BLaER1 treated with 17β-estradiol and CSF1 and Interleukin-3, amounts not matched to agents 10 nM and 100 nM (cell line): ENCODE measurements at regions not wholly inside any gene's neighbourhood (a gene's known extent, or its start where the extent isn't known, plus 50 kb on each side); places are given as distances from the start of the nearest gene placed in this dataset.

Experiments used
- H3K27ac ChIP-seq, 11 experiments: shearing (Covaris generic); formaldehyde crosslinking; 2 replicates each; pipeline ENCODE4 v1.8.1; 2022
- H3K27me3 ChIP-seq, 11 experiments: shearing (Covaris generic); formaldehyde crosslinking; 2 replicates each; pipeline ENCODE4 v1.8.1; 2022
- H3K36me3 ChIP-seq, 11 experiments: shearing (Covaris generic); formaldehyde crosslinking; 2 replicates each; pipeline ENCODE4 v1.8.1; 2022
- H3K4me1 ChIP-seq, 10 experiments: shearing (Covaris generic); formaldehyde crosslinking; 2 replicates each; pipeline ENCODE4 v1.8.1; 2022
- H3K4me2 ChIP-seq, 11 experiments: shearing (Covaris generic); formaldehyde crosslinking; 2 replicates each; pipeline ENCODE4 v1.8.1; 2022
- H3K4me3 ChIP-seq, 10 experiments: shearing (Covaris generic); formaldehyde crosslinking; 2 replicates each; pipeline ENCODE4 v1.8.1; 2022
- H3K9ac ChIP-seq, 11 experiments: shearing (Covaris generic); formaldehyde crosslinking; 2 replicates each; pipeline ENCODE4 v1.8.1; 2022
- H3K9me3 ChIP-seq, 11 experiments: shearing (Covaris generic); formaldehyde crosslinking; replicated peaks in 1 of 11; 2 replicates each; pipeline ENCODE4 v1.8.1; 2022
- H4K20me1 ChIP-seq, 11 experiments: shearing (Covaris generic); formaldehyde crosslinking; 2 replicates each; pipeline ENCODE4 v1.8.1; 2022
- Cebpa-rat ChIP-seq, 11 experiments: shearing (Covaris generic); IDR thresholded peaks; 2 replicates each; pipeline ENCODE4 v1.8.1; 2022

DNA sequence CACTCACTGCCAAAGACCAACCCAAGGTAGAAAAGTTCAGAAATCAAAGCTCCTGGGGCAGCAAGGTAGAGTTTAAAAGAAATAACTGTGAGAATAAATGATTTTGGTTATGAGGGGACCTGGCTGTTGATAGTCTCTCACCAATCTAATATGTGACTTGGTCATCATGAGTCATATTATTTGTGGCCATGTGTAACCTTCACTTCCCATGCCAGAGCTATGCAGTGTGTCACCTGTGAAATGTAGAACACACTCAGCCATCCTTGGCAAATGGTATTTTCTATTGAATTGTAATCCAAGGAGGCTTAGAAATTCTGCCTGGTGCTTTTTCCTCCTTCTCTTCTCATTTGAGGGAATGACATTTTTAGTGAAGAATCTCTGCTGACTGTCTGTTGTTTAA lies 184.2 kb upstream of the STAC start:
- H3K4me3 ChIP-seq, result no peak overlapping the region
- no peaks in the 10 kb centered on the region; a peak in 1 of 20 replicates for H3K4me1 ChIP-seq
- no peak for TF ChIP-seq Cebpa-rat (IDR thresholded peaks at IDR 0.05)
- H3K4me2 ChIP-seq, result no peak overlapping the region
- no peak overlapping the region for H3K9ac ChIP-seq
- no peak overlapping the region for H3K27ac ChIP-seq
- no peaks in the 10 kb centered on the region for H3K9me3 ChIP-seq
- H3K36me3 ChIP-seq, result no peaks in the 10 kb centered on the region
- no peaks in the 10 kb centered on the region for H3K27me3 ChIP-seq
- H4K20me1 ChIP-seq, result no peaks in the 10 kb centered on the region

DNA sequence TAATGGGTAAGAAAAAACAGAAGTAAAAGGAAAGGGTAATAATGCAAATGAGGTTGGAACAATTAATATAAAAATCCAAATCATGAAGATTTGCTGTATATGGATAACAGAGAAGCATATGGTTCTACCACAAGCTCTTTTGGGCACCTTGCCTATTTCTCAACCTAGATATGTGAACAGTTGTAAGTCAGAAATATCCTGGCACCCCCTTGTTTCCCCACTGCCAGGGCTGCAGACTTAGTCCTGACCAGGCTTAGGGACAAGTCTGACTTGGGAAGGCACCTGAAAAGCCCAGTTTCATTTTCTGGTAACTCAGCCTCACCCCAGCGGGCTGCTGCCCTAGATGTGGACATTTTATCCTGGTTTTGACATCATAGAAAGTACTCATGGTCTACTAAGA lies 183.2 kb upstream of the STAC start:
- H3K9me3 ChIP-seq, result no peaks in the 10 kb centered on the region
- no peaks in the 10 kb centered on the region for H3K36me3 ChIP-seq
- no peak for TF ChIP-seq Cebpa-rat (IDR thresholded peaks at IDR 0.05)
- no peak overlapping the region for H3K4me2 ChIP-seq
- H3K9ac ChIP-seq, result no peak overlapping the region
- H3K4me3 ChIP-seq, result no peak overlapping the region
- H3K27me3 ChIP-seq, result no peaks in the 10 kb centered on the region
- no peak overlapping the region for H3K27ac ChIP-seq
- H4K20me1 ChIP-seq, result no peaks in the 10 kb centered on the region
- no peaks in the 10 kb centered on the region; a peak in 1 of 20 replicates for H3K4me1 ChIP-seq

DNA sequence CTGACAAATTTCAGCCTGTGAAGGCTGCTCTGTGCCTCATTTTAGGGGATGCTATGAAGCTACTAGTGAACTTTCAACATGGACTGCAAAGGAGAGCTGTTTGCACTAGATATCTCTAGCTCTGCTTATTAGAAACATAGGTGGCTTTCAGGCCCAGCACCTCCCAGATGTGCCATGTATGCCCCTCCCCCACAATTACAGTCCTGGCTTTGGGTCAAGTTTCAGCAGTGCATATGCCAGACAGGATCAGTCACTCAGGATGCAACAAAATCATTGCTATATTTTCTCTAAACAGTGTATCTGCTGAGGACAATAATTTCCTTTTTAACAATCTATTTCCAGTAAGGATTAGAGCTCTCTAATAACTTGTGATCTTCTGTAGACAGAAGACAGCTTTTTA lies 178.8 kb upstream of the STAC start:
- no peaks in the 10 kb centered on the region for H3K27me3 ChIP-seq
- no peaks in the 10 kb centered on the region for H3K36me3 ChIP-seq
- no peak for TF ChIP-seq Cebpa-rat (IDR thresholded peaks at IDR 0.05)
- H3K4me2 ChIP-seq, result no peak overlapping the region
- H3K27ac ChIP-seq, result no peak overlapping the region
- no peaks in the 10 kb centered on the region for H3K9me3 ChIP-seq
- no peak overlapping the region for H3K9ac ChIP-seq
- H3K4me3 ChIP-seq, result no peak overlapping the region
- no peaks in the 10 kb centered on the region for H4K20me1 ChIP-seq
- H3K4me1 ChIP-seq, result no peaks in the 10 kb centered on the region

DNA sequence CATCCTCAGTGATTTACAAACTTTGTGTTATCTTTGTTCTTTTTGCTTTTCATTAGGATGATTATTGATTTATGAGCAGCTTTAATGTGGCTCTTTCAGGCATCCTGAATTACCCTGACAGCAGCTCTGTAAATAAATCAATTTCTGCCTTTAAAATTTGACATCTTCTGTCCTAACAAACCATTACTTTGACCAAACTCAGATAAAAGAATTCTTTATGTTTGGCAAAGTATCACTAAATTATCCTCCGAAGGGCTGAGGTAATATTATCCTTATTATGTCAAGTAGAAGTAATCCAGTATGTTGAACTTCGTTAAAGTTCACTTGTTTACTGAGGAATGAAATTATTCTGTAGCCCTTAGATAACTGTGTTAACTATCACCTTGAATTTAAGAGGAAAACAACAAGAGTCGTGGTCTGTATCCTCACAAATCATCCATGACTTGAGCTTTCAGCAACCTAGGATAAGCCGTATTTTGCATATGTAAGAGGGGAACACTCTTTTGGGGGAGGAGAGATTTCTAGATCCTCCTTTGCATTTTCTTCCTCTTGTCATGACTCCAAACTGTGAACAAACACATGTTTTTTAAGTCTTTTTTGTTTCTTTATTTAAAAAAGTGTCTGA lies 173.2 kb upstream of the STAC start:
- no peaks in the 10 kb centered on the region for H3K9me3 ChIP-seq
- no peaks in the 10 kb centered on the region for H4K20me1 ChIP-seq
- H3K4me1 ChIP-seq, result peaks cover 0 to 12% (median 11%) of the 10 kb centered on the region in 10 experiments; a peak in 10 of 20 replicates
- H3K36me3 ChIP-seq, result no peaks in the 10 kb centered on the region
- H3K4me3 ChIP-seq, result no peak overlapping the region
- H3K4me2 ChIP-seq, result no peak overlapping the region
- TF ChIP-seq Cebpa-rat (IDR thresholded peaks at IDR 0.05), result no peak
- H3K27ac ChIP-seq, result no peak overlapping the region
- H3K27me3 ChIP-seq, result no peaks in the 10 kb centered on the region
- no peak overlapping the region for H3K9ac ChIP-seq

DNA sequence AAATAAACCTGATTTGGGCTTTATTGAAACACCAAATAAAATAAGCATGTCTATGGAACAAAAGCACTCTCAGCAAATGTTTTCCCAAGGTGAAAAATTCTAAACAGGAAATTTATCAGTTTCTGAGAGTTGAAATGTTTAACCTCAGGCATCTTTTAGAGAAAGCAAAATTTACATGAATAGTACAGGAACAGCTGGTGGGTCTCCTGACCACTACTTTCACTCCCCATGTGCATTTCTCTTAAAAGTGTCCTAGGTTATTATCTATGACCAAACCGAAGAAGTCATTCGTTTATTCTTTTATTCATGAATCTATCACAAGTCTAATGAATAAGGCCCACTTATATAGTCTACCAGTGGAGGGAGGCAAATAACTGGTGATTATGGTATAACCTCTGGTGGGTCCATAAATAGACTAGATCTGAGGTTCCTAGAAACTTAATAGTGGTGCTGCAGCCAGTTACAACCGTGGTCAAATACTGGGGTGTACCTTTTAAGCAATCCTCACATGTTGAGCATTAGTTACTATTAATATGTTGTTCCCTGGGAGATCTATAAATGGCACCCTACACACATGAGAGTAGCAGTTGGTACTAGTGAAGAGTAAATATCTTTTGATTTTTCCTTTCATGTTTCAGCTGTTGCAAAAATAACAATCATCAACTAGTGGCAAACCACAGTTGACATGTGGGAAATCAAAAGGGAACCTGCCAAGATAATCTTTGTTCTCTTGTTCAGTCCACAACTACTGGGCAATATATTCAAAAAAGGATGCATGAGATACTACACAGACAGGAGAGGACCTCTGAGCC lies 169.3 kb upstream of the STAC start:
- H4K20me1 ChIP-seq, result no peaks in the 10 kb centered on the region
- peaks cover 0 to 12% (median 11%) of the 10 kb centered on the region in 10 experiments; a peak in 11 of 20 replicates for H3K4me1 ChIP-seq
- H3K27me3 ChIP-seq, result no peaks in the 10 kb centered on the region
- no peak overlapping the region for H3K27ac ChIP-seq
- no peak overlapping the region for H3K4me3 ChIP-seq
- peak overlapping the region in 6 of 11 experiments; percentile 11 to 42 (median 26); a peak in 8 of 22 replicates for H3K4me2 ChIP-seq
- no peak for TF ChIP-seq Cebpa-rat (IDR thresholded peaks at IDR 0.05)
- H3K36me3 ChIP-seq, result no peaks in the 10 kb centered on the region
- no peaks in the 10 kb centered on the region for H3K9me3 ChIP-seq
- H3K9ac ChIP-seq, result no peak overlapping the region

DNA sequence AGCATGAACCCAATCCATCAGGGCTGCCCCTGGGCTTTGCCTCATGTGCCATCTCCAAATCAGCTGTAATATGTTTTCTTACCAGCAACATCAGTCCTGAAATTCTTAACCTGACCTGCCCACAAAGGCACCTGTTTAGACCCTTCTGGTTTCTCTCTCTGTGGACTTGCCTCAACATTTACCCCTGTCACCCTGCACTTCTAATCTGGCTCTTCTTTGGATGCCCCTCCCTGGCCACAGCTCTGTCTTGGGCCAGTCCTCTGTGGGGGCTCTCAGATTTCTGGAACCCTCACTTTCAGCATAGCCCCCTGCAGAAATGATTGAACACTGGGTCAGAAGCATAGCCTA lies 168.7 kb upstream of the STAC start:
- Histone ChIP-seq H4K20me1 (no peaks in the 10 kb centered on the region), H3K9ac (no peak overlapping the region), H3K27ac (no peak overlapping the region), H3K27me3 (no peaks in the 10 kb centered on the region), H3K4me2 (peak overlapping the region in 6 of 11 experiments; percentile 11 to 42 (median 26); a peak in 8 of 22 replicates), H3K4me1 (peaks cover 0 to 12% (median 11%) of the 10 kb centered on the region in 10 experiments; a peak in 11 of 20 replicates), H3K36me3 (no peaks in the 10 kb centered on the region), H3K4me3 (no peak overlapping the region), H3K9me3 (no peaks in the 10 kb centered on the region)
- TF ChIP-seq Cebpa-rat (IDR thresholded peaks at IDR 0.05), result no peak

DNA sequence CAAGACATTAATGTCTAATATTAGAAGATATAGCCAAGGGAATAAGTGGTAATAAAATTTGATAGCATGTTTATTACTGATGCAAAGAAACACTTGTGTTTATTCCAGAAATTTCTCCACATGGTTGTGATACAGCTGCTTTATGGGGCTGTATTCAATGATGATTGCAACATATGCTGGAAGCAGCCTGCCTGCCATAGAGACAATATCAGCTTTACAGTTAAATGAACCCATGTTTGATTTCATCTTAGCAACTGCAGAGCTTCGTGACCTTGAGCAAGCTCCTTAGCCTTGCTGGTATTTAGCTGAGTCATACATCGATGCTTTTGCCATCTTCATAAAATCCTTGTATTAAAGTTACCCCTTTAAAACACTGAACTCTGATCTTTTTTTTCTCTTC lies 168.1 kb upstream of the STAC start:
- Histone ChIP-seq H3K4me2 (no peak overlapping the region), H3K36me3 (no peaks in the 10 kb centered on the region), H3K27me3 (no peaks in the 10 kb centered on the region), H3K4me1 (peaks cover 0 to 12% (median 11%) of the 10 kb centered on the region in 10 experiments; a peak in 11 of 20 replicates), H3K4me3 (no peak overlapping the region), H3K9ac (no peak overlapping the region), H4K20me1 (no peaks in the 10 kb centered on the region), H3K27ac (no peak overlapping the region), H3K9me3 (no peaks in the 10 kb centered on the region)
- peak in 1 of 11 experiments; percentile 17; a peak in 1 of 22 replicates for TF ChIP-seq Cebpa-rat (IDR thresholded peaks at IDR 0.05)

DNA sequence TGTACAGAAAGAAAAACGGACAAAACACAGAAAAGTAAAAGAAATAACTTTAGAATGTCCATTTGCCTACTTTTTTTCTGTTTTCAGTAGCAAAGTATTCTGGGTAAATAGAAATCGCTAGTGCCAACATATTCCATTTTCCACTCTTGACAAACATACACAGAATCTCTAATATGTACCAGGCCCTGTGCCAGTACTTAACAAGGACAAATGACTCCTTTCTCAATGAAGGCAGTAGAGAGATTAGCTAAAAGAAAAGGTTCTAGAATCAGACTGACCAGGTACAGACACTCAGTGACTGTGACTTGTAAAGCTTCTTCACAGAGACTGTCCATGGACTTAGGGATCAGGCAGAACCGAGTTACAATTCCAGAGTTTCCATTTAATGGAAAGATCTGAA lies 165.8 kb upstream of the STAC start:
- Histone ChIP-seq H3K36me3 (no peaks in the 10 kb centered on the region), H3K9ac (no peak overlapping the region)
- TF ChIP-seq Cebpa-rat (IDR thresholded peaks at IDR 0.05), result no peak

DNA sequence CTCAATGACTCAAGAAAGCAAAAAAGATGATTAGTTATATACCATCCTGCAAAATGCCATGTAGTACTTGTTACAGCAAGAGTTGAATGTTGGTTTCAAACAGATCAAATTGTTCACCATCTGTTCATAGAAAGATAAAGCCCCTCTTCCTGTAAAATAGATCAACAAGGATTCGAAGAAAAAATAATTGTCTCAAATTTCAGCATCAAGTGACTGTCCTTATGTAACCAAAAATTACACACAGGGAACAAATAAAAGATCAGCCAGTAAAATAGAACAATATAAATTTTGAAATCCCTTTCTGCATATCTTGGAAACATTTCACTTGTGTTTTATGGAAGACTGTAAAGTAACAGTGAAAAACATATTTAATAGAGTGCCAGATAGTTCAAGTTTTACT lies 165.1 kb upstream of the STAC start:
- Histone ChIP-seq H4K20me1 (no peaks in the 10 kb centered on the region), H3K4me2 (no peak overlapping the region), H3K27ac (no peak overlapping the region), H3K4me1 (peaks cover 0 to 12% (median 11%) of the 10 kb centered on the region in 10 experiments; a peak in 11 of 20 replicates), H3K9me3 (no peaks in the 10 kb centered on the region), H3K4me3 (no peak overlapping the region), H3K9ac (no peak overlapping the region), H3K36me3 (no peaks in the 10 kb centered on the region), H3K27me3 (no peaks in the 10 kb centered on the region)
- no peak for TF ChIP-seq Cebpa-rat (IDR thresholded peaks at IDR 0.05)

More for the DNA sequence above, 165.8 kb upstream of the STAC start:
- Histone ChIP-seq H3K4me3 (no peak overlapping the region), H3K4me2 (no peak overlapping the region), H3K9me3 (no peaks in the 10 kb centered on the region), H3K27me3 (no peaks in the 10 kb centered on the region), H3K4me1 (peaks cover 0 to 12% (median 11%) of the 10 kb centered on the region in 10 experiments; a peak in 11 of 20 replicates), H4K20me1 (no peaks in the 10 kb centered on the region), H3K27ac (no peak overlapping the region)

DNA sequence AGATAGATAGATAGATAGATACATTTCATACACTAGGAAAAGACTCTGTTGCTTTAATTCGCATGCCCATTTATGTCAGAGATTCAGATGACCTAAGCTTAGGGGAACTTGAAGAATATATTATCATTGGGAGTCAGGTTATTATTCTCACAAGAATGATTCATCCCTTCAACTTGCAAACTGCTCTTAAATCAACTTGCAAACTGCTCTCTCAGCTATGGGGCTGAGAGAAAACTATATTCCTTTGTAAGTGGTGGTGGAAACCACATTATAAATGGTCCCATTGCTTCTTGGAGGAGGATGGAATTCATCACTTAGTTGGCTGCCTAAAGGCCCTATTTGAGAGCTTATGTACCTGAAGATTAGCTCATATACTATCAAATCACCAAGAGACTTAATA lies 160.9 kb upstream of the STAC start:
- Histone ChIP-seq H3K4me2 (no peak overlapping the region), H3K36me3 (no peaks in the 10 kb centered on the region), H3K4me3 (no peak overlapping the region), H3K9me3 (no peaks in the 10 kb centered on the region), H4K20me1 (no peaks in the 10 kb centered on the region), H3K27me3 (no peaks in the 10 kb centered on the region), H3K9ac (no peak overlapping the region), H3K4me1 (no peaks in the 10 kb centered on the region), H3K27ac (no peak overlapping the region)
- no peak for TF ChIP-seq Cebpa-rat (IDR thresholded peaks at IDR 0.05)
